Superior temporal gyrus (tissue), 1 donor: ENCODE measurements at regions not wholly inside any gene's neighbourhood (a gene's known extent, or its start where the extent isn't known, plus 50 kb on each side); places are given as distances from the start of the nearest gene placed in this dataset.

ENCODE experiments used
- DNase-seq: peaks from one replicate; pipeline ENCODE4 v3.0.0-alpha.2; 2016; ENCODE audit errors: extremely low spot score

GRCh38 chr10:109205929-109206585, 717.3 kb downstream of the XPNPEP1 start:
- DNase-seq = no peak

GRCh38 chr10:109203646-109204353, 719.5 kb downstream of the XPNPEP1 start:
- no peak for DNase-seq

GRCh38 chr10:109202111-109202510, 721.2 kb downstream of the XPNPEP1 start:
- no peak for DNase-seq

- no peak for DNase-seq
Measured at GRCh38 chr10:109200646-109201045, 722.7 kb downstream of the XPNPEP1 start.

GRCh38 chr10:109191823-109192222, 731.5 kb downstream of the XPNPEP1 start:
- DNase-seq = no peak

- no peak for DNase-seq
Measured at GRCh38 chr10:109191341-109191740, 732.0 kb downstream of the XPNPEP1 start.

- no peak for DNase-seq
Measured at GRCh38 chr10:109187677-109188076, 735.6 kb downstream of the XPNPEP1 start.

GRCh38 chr10:109183366-109183765, 739.9 kb downstream of the XPNPEP1 start:
- no peak for DNase-seq

- no peak for DNase-seq
Measured at GRCh38 chr10:109178591-109178990, 744.7 kb downstream of the XPNPEP1 start.

GRCh38 chr10:109174526-109174925, 748.8 kb downstream of the XPNPEP1 start:
- DNase-seq = no peak

GRCh38 chr10:109173937-109174336, 749.4 kb downstream of the XPNPEP1 start:
- DNase-seq = no peak

GRCh38 chr10:109173121-109173520, 750.2 kb downstream of the XPNPEP1 start:
- no peak for DNase-seq

GRCh38 chr10:109166935-109167334, 756.4 kb downstream of the XPNPEP1 start:
- no peak for DNase-seq

- no peak for DNase-seq
Measured at GRCh38 chr10:109159351-109159750, 764.0 kb downstream of the XPNPEP1 start.

- DNase-seq = no peak
Measured at GRCh38 chr10:109156396-109156795, 766.9 kb downstream of the XPNPEP1 start.

GRCh38 chr10:109149666-109150350, 773.5 kb downstream of the XPNPEP1 start:
- no peak for DNase-seq

GRCh38 chr10:109127363-109127762, 795.9 kb downstream of the XPNPEP1 start:
- no peak for DNase-seq

GRCh38 chr10:109126541-109126940, 796.8 kb downstream of the XPNPEP1 start:
- DNase-seq = no peak

GRCh38 chr10:109126016-109126415, 797.3 kb downstream of the XPNPEP1 start:
- DNase-seq = no peak

- no peak for DNase-seq
Measured at GRCh38 chr10:109115179-109115578, 808.1 kb downstream of the XPNPEP1 start.

- no peak for DNase-seq
Measured at GRCh38 chr10:109114579-109114978, 808.7 kb downstream of the XPNPEP1 start.

- no peak for DNase-seq
Measured at GRCh38 chr10:109106604-109107003, 816.7 kb downstream of the XPNPEP1 start.

GRCh38 chr10:109105725-109106124, 817.6 kb downstream of the XPNPEP1 start:
- no peak for DNase-seq
